ENCODE measurements at regions not wholly inside any gene's neighbourhood (a gene's known extent, or its start where the extent isn't known, plus 50 kb on each side); places are given as distances from the start of the nearest gene placed in this dataset.

DNA sequence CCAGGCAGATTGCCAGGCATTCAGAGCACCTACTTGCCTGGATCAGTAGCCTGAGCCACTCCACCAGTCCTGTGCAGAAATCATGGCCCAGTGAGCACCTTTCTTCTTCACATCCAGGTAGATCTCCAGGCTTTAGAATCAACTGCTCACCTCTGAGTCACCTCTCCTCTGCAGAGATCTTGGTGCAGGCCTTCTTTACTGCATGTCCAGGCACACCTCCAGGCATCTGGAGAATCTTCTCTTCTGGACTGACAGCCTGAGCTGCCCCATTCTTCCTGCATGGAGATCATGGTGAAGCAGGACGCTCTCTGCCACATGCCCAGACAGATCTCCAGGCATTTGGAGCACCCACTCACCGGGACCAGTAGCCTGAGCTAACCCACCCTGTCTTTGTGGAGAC lies 894.5 kb upstream of the MBL2 start:
- TF ChIP-seq, protein P1, sequence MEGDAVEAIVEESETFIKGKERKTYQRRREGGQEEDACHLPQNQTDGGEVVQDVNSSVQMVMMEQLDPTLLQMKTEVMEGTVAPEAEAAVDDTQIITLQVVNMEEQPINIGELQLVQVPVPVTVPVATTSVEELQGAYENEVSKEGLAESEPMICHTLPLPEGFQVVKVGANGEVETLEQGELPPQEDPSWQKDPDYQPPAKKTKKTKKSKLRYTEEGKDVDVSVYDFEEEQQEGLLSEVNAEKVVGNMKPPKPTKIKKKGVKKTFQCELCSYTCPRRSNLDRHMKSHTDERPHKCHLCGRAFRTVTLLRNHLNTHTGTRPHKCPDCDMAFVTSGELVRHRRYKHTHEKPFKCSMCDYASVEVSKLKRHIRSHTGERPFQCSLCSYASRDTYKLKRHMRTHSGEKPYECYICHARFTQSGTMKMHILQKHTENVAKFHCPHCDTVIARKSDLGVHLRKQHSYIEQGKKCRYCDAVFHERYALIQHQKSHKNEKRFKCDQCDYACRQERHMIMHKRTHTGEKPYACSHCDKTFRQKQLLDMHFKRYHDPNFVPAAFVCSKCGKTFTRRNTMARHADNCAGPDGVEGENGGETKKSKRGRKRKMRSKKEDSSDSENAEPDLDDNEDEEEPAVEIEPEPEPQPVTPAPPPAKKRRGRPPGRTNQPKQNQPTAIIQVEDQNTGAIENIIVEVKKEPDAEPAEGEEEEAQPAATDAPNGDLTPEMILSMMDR (conservative IDR thresholded peaks at IDR 0.05), result no peak
- no peak for TF ChIP-seq EZH2 (IDR thresholded peaks at IDR 0.05; ENCODE audit: low read depth)
